Calu3 (cell line): ENCODE measurements at regions not wholly inside any gene's neighbourhood (a gene's known extent, or its start where the extent isn't known, plus 50 kb on each side); places are given as distances from the start of the nearest gene placed in this dataset.

Experiments
- BruUV-seq: library from RNA; stranded (reverse); fragments of 400-500 nt; replicated peaks from 2 replicates; lab custom pipeline; 2021; lab: Mats Ljungman, UMichigan
- CTCF ChIA-PET: fragments of 300-600 bp; sonication (Branson Sonifier 250); formaldehyde crosslinking; loops from one replicate; lab custom pipeline; 2022; ENCODE audit warnings: antibody characterized with exemption; lab: Charles Lee
- DNase-seq: peaks from one replicate; pipeline ENCODE4 v3.0.0; 2022
- H3K27ac Mint-ChIP-seq: one replicate; pipeline ENCODE4 v1.8.0; 2022; ENCODE audit warnings: mixed read lengths; ENCODE audit not compliant: unreplicated experiment
- H3K27me3 Mint-ChIP-seq: one replicate; pipeline ENCODE4 v1.8.0; 2022; ENCODE audit warnings: mixed read lengths; ENCODE audit not compliant: unreplicated experiment
- H3K36me3 Mint-ChIP-seq: one replicate; pipeline ENCODE4 v1.8.0; 2022; ENCODE audit warnings: mild to moderate bottlenecking, moderate library complexity, mixed read lengths; ENCODE audit not compliant: insufficient read depth, unreplicated experiment
- H3K4me1 Mint-ChIP-seq: one replicate; pipeline ENCODE4 v1.8.0; 2022; ENCODE audit warnings: mild to moderate bottlenecking, low read depth, mixed read lengths; ENCODE audit not compliant: unreplicated experiment
- H3K4me3 Mint-ChIP-seq: one replicate; pipeline ENCODE4 v1.8.0; 2022; ENCODE audit warnings: mild to moderate bottlenecking, low read depth, moderate library complexity, mixed read lengths; ENCODE audit not compliant: unreplicated experiment
- H3K9me3 Mint-ChIP-seq: one replicate; pipeline ENCODE4 v1.8.0; 2022; ENCODE audit warnings: low read depth, mixed read lengths; ENCODE audit not compliant: unreplicated experiment
- CTCF ChIP-seq: fragments of 200-600 bp; IDR thresholded peaks from one replicate; pipeline ENCODE4 v1.8.0; 2022; ENCODE audit warnings: antibody characterized with exemption; ENCODE audit not compliant: unreplicated experiment
- intact Hi-C: fragments of 100-400 bp; cut with micrococcal nuclease; formaldehyde crosslinking; loops from one replicate; pipeline ENCODE4 v1.10.0; 2022; ENCODE audit not compliant: unreplicated experiment

- BruUV-seq = no TSS peak
- intact Hi-C loops = no loop called here
- H3K9me3 Mint-ChIP-seq = peaks cover 17% of the 10 kb centered on the region
- no peak overlapping the region for H3K27ac Mint-ChIP-seq
- no peaks in the 10 kb centered on the region for H3K36me3 Mint-ChIP-seq
- H3K27me3 Mint-ChIP-seq = peaks cover 75% of the 10 kb centered on the region
- TF ChIP-seq CTCF = no peak
- no peak overlapping the region for H3K4me3 Mint-ChIP-seq
- CTCF ChIA-PET = no interaction called here
- no peaks in the 10 kb centered on the region for H3K4me1 Mint-ChIP-seq
- DNase-seq = no peak
These were observed 79.5 kb upstream of the FAM20C start for GRCh38 chr7:112881-113280.

- no peaks in the 10 kb centered on the region for H3K4me1 Mint-ChIP-seq
- H3K27me3 Mint-ChIP-seq = peaks cover 81% of the 10 kb centered on the region
- no peaks in the 10 kb centered on the region for H3K36me3 Mint-ChIP-seq
- intact Hi-C loops = no loop called here
- TF ChIP-seq CTCF = no peak
- H3K27ac Mint-ChIP-seq = no peak overlapping the region
- DNase-seq = no peak
- H3K9me3 Mint-ChIP-seq = peaks cover 17% of the 10 kb centered on the region
- no peak overlapping the region for H3K4me3 Mint-ChIP-seq
- CTCF ChIA-PET = no interaction called here
- BruUV-seq = no TSS peak
These were observed 77.0 kb upstream of the FAM20C start for GRCh38 chr7:115274-115911.

- TF ChIP-seq CTCF = no peak
- H3K36me3 Mint-ChIP-seq = no peaks in the 10 kb centered on the region
- H3K4me1 Mint-ChIP-seq = no peaks in the 10 kb centered on the region
- H3K27me3 Mint-ChIP-seq = peaks cover 81% of the 10 kb centered on the region
- H3K27ac Mint-ChIP-seq = no peak overlapping the region
- H3K9me3 Mint-ChIP-seq = peaks cover 17% of the 10 kb centered on the region
- H3K4me3 Mint-ChIP-seq = no peak overlapping the region
- intact Hi-C loops = no loop called here
- no TSS peak for BruUV-seq
- CTCF ChIA-PET = interaction anchor here (0.6 kb wide), 1 partner anchor 405 kb away, joined by 3 read pairs; no protein-coding TSS in a partner anchor
- DNase-seq = no peak
These were observed 76.0 kb upstream of the FAM20C start for GRCh38 chr7:116188-116981.

- no peak for TF ChIP-seq CTCF
- Mint-ChIP-seq H3K36me3 (no peaks in the 10 kb centered on the region), H3K9me3 (peaks cover 13% of the 10 kb centered on the region), H3K4me3 (no peak overlapping the region), H3K27me3 (peaks cover 86% of the 10 kb centered on the region), H3K27ac (no peak overlapping the region), H3K4me1 (no peaks in the 10 kb centered on the region)
- BruUV-seq = no TSS peak
- CTCF ChIA-PET = no interaction called here
- DNase-seq = no peak
- intact Hi-C loops = no loop called here
These were observed 74.3 kb upstream of the FAM20C start for GRCh38 chr7:117836-118614.
